DMS 273 (cell line): ENCODE measurements at regions not wholly inside any gene's neighbourhood (a gene's known extent, or its start where the extent isn't known, plus 50 kb on each side); places are given as distances from the start of the nearest gene placed in this dataset.

Experiments used
- DNase-seq: peaks from one replicate; lab custom pipeline; 2025; ENCODE audit not compliant: unreplicated experiment; lab: John Stamatoyannopoulos, UW

GRCh38 chr4:14513471-14513870, 488.8 kb upstream of the CPEB2 start:
- no peak for DNase-seq

GRCh38 chr4:14515556-14515955, 486.7 kb upstream of the CPEB2 start:
- no peak for DNase-seq

- no peak for DNase-seq
These were observed 484.1 kb upstream of the CPEB2 start for GRCh38 chr4:14518136-14518535.

- no peak for DNase-seq
These were observed 482.1 kb upstream of the CPEB2 start for GRCh38 chr4:14520171-14520570.

- DNase-seq = no peak
These were observed 478.0 kb upstream of the CPEB2 start for GRCh38 chr4:14524276-14524675.

GRCh38 chr4:14528918-14529317, 473.4 kb upstream of the CPEB2 start:
- DNase-seq = no peak

GRCh38 chr4:14529653-14530052, 472.6 kb upstream of the CPEB2 start:
- DNase-seq = no peak

GRCh38 chr4:14532436-14532835, 469.8 kb upstream of the CPEB2 start:
- DNase-seq = no peak

- DNase-seq = no peak
These were observed 463.0 kb upstream of the CPEB2 start for GRCh38 chr4:14539246-14539645.

GRCh38 chr4:14545163-14545562, 457.1 kb upstream of the CPEB2 start:
- no peak for DNase-seq

GRCh38 chr4:14545807-14546206, 456.5 kb upstream of the CPEB2 start:
- no peak for DNase-seq

GRCh38 chr4:14552119-14552518, 450.2 kb upstream of the CPEB2 start:
- DNase-seq = no peak

- DNase-seq = no peak
These were observed 442.6 kb upstream of the CPEB2 start for GRCh38 chr4:14559646-14560045.

GRCh38 chr4:14560577-14560976, 441.7 kb upstream of the CPEB2 start:
- DNase-seq = no peak

GRCh38 chr4:14562901-14563300, 439.4 kb upstream of the CPEB2 start:
- DNase-seq = no peak

GRCh38 chr4:14564281-14564680, 438.0 kb upstream of the CPEB2 start:
- DNase-seq = no peak

- no peak for DNase-seq
These were observed 435.8 kb upstream of the CPEB2 start for GRCh38 chr4:14566518-14566917.

- DNase-seq = no peak
These were observed 433.9 kb upstream of the CPEB2 start for GRCh38 chr4:14568351-14568750.

- DNase-seq = no peak
These were observed 427.0 kb upstream of the CPEB2 start for GRCh38 chr4:14575289-14575688.

GRCh38 chr4:14575919-14576318, 426.4 kb upstream of the CPEB2 start:
- DNase-seq = no peak

GRCh38 chr4:14580061-14580460, 422.2 kb upstream of the CPEB2 start:
- DNase-seq = no peak

- DNase-seq = no peak
These were observed 420.5 kb upstream of the CPEB2 start for GRCh38 chr4:14581741-14582140.

GRCh38 chr4:14582677-14583076, 419.6 kb upstream of the CPEB2 start:
- no peak for DNase-seq

- DNase-seq = no peak
These were observed 418.9 kb upstream of the CPEB2 start for GRCh38 chr4:14583331-14583730.
